H9 (cell line): ENCODE measurements at regions not wholly inside any gene's neighbourhood (a gene's known extent, or its start where the extent isn't known, plus 50 kb on each side); places are given as distances from the start of the nearest gene placed in this dataset.

Experiments used
- DNase-seq: peaks from one replicate; pipeline ENCODE4 v3.0.0-alpha.2; 2017
- H2AFZ ChIP-seq: one replicate; pipeline ENCODE4 v1.6.1; 2013; ENCODE audit warnings: mild to moderate bottlenecking, low read length, control low read depth, moderate library complexity
- H2AK5ac ChIP-seq: 2 replicates; pipeline ENCODE4 v1.6.1; 2013; ENCODE audit warnings: low read length, control low read depth, mixed read lengths; ENCODE audit not compliant: insufficient read length
- H2BK120ac ChIP-seq: one replicate; pipeline ENCODE4 v1.6.1; 2013; ENCODE audit warnings: low read depth, mild to moderate bottlenecking, low read length, control low read depth, inconsistent platforms; ENCODE audit not compliant: poor library complexity, severe bottlenecking
- H2BK12ac ChIP-seq: 2 replicates; pipeline ENCODE4 v1.6.1; 2013; ENCODE audit warnings: low read length, control low read depth, mixed read lengths, low read depth; ENCODE audit not compliant: insufficient read length
- H2BK15ac ChIP-seq: 2 replicates; pipeline ENCODE4 v1.6.1; 2013; ENCODE audit warnings: low read depth, low read length, control low read depth
- H2BK20ac ChIP-seq: one replicate; pipeline ENCODE4 v1.6.1; 2013; ENCODE audit warnings: low read depth, mild to moderate bottlenecking, low read length, control low read depth, inconsistent platforms; ENCODE audit not compliant: poor library complexity, severe bottlenecking
- H2BK5ac ChIP-seq: 2 replicates; pipeline ENCODE4 v1.6.1; 2013; ENCODE audit warnings: low read length, control low read depth, mixed read lengths; ENCODE audit not compliant: insufficient read length
- H3K14ac ChIP-seq: 2 replicates; pipeline ENCODE4 v1.6.1; 2013; ENCODE audit warnings: low read length, control low read depth; ENCODE audit not compliant: insufficient read depth
- H3K18ac ChIP-seq: 2 replicates; pipeline ENCODE4 v1.6.1; 2013; ENCODE audit warnings: low read depth, mild to moderate bottlenecking, mixed read lengths, low read length, control low read depth; ENCODE audit not compliant: insufficient read length
- H3K23ac ChIP-seq: 2 replicates; pipeline ENCODE4 v1.6.1; 2013; ENCODE audit warnings: low read length, control low read depth, mixed read lengths, low read depth; ENCODE audit not compliant: insufficient read length
- H3K23me2 ChIP-seq: 2 replicates; pipeline ENCODE4 v1.6.1; 2013; ENCODE audit warnings: low read depth, mild to moderate bottlenecking, mixed read lengths, low read length, control low read depth; ENCODE audit not compliant: insufficient read length, poor library complexity, severe bottlenecking
- H3K27ac ChIP-seq: 2 replicates; pipeline ENCODE4 v1.5.1; 2013; ENCODE audit warnings: low read length, control low read depth, mixed read lengths, low read depth; ENCODE audit not compliant: insufficient read length
- H3K27me3 ChIP-seq: 2 replicates; pipeline ENCODE4 v1.6.1; 2013; ENCODE audit warnings: low read length, control low read depth, inconsistent platforms; ENCODE audit not compliant: insufficient read depth
- H3K4ac ChIP-seq: 2 replicates; pipeline ENCODE4 v1.6.1; 2013; ENCODE audit warnings: low read depth, mild to moderate bottlenecking, control low read depth, inconsistent platforms, low read length, moderate library complexity
- H3K4me1 ChIP-seq: 2 replicates; pipeline ENCODE4 v1.6.1; 2013; ENCODE audit warnings: low read length, control low read depth, inconsistent platforms; ENCODE audit not compliant: insufficient read depth
- H3K4me2 ChIP-seq: 2 replicates; pipeline ENCODE4 v1.6.1; 2013; ENCODE audit warnings: low read length, control low read depth, mixed read lengths; ENCODE audit not compliant: insufficient read length, insufficient read depth
- H3K56ac ChIP-seq: 2 replicates; pipeline ENCODE4 v1.6.1; 2013; ENCODE audit warnings: low read depth, mild to moderate bottlenecking, mixed read lengths, low read length, control low read depth; ENCODE audit not compliant: insufficient read length
- H3K79me1 ChIP-seq: 2 replicates; pipeline ENCODE4 v1.6.1; 2013; ENCODE audit warnings: low read depth, mild to moderate bottlenecking, moderate library complexity, low read length, control low read depth, inconsistent platforms; ENCODE audit not compliant: insufficient read depth, poor library complexity, severe bottlenecking
- H3K79me2 ChIP-seq: 2 replicates; pipeline ENCODE4 v1.6.1; 2013; ENCODE audit warnings: low read length, control low read depth, inconsistent platforms; ENCODE audit not compliant: insufficient read depth
- H3K9ac ChIP-seq: 2 replicates; pipeline ENCODE4 v1.6.1; 2013; ENCODE audit warnings: low read length, control low read depth, mixed read lengths; ENCODE audit not compliant: insufficient read length; ENCODE audit errors: extremely low read depth
- H3K9me3 ChIP-seq: one replicate; pipeline ENCODE4 v1.6.1; 2013; ENCODE audit warnings: low read depth, low read length, inconsistent platforms; ENCODE audit not compliant: control insufficient read depth
- H3T11ph ChIP-seq: one replicate; pipeline ENCODE4 v1.6.1; 2013; ENCODE audit warnings: mild to moderate bottlenecking, low read length, control low read depth, inconsistent platforms
- H4K20me1 ChIP-seq: one replicate; pipeline ENCODE4 v1.6.1; 2013; ENCODE audit not compliant: control insufficient read depth, insufficient read length, insufficient read depth
- H4K5ac ChIP-seq: 2 replicates; pipeline ENCODE4 v1.6.1; 2013; ENCODE audit warnings: low read depth, mild to moderate bottlenecking, mixed read lengths, low read length, control low read depth; ENCODE audit not compliant: insufficient read length
- H4K8ac ChIP-seq: replicated peaks from 2 replicates; pipeline ENCODE4 v1.6.1; 2013; ENCODE audit warnings: low read length, control low read depth, mixed read lengths, low read depth; ENCODE audit not compliant: insufficient read length
- H4K91ac ChIP-seq: 2 replicates; pipeline ENCODE4 v1.6.1; 2013; ENCODE audit warnings: low read depth, mild to moderate bottlenecking, moderate library complexity, mixed read lengths, low read length, control low read depth; ENCODE audit not compliant: insufficient read length
- H3K27ac Mint-ChIP-seq, 3 experiments: 2 replicates in 2 of 3; 3 replicates in 1 of 3; pipeline ENCODE4 v1.8.0; 2020 to 2021; ENCODE audit warnings: mixed read lengths in 3 of 3, mild to moderate bottlenecking in 1 of 3, moderate library complexity in 1 of 3
- H3K27me3 Mint-ChIP-seq: 2 replicates; pipeline ENCODE4 v1.8.0; 2021; ENCODE audit warnings: low read depth, mild to moderate bottlenecking, moderate library complexity, mixed read lengths
- H3K36me3 Mint-ChIP-seq, 3 experiments: 2 replicates in 2 of 3; 3 replicates in 1 of 3; pipeline ENCODE4 v1.8.0; 2020 to 2021; ENCODE audit warnings: low read depth in 3 of 3, mixed read lengths in 3 of 3; ENCODE audit not compliant: insufficient read depth in 1 of 3
- H3K4me1 Mint-ChIP-seq, 2 experiments: 2 replicates each; pipeline ENCODE4 v1.8.0; 2020; ENCODE audit warnings: mixed read lengths in 2 of 2
- H3K4me3 Mint-ChIP-seq, 2 experiments: 2 replicates in 1 of 2; 3 replicates in 1 of 2; pipeline ENCODE4 v1.8.0; 2020 to 2021; ENCODE audit warnings: mild to moderate bottlenecking in 2 of 2, mixed read lengths in 2 of 2, moderate library complexity in 1 of 2
- H3K9me3 Mint-ChIP-seq, 2 experiments: 2 replicates in 1 of 2; 3 replicates in 1 of 2; pipeline ENCODE4 v1.8.0; 2020; ENCODE audit warnings: mild to moderate bottlenecking in 2 of 2, mixed read lengths in 2 of 2, moderate library complexity in 1 of 2
- CTCF ChIP-seq: fragments of 200-600 bp; sonication (generic); conservative IDR thresholded peaks from 3 replicates; pipeline ENCODE4 v1.8.0; 2021; ENCODE audit warnings: antibody characterized with exemption, mild to moderate bottlenecking
- WGBS: extraction: QIAGEN DNeasy Blood & Tissue Kit; methylation state at CpG from one replicate; pipeline ENCODE4 v1.1.7; 2013; ENCODE audit warnings: missing lambda C conversion rate, low lambda C conversion rate, mixed read lengths; ENCODE audit not compliant: insufficient read length; ENCODE audit errors: extremely low coverage; 5-methylcytosine and 5-hydroxymethylcytosine counted together

GRCh38 chr5:8611067-8611466 is 742.1 kb downstream of the MTRR start:
- no peak overlapping the region for H3K23ac ChIP-seq
- H3K14ac ChIP-seq = no peak overlapping the region
- no peaks in the 10 kb centered on the region for H3K9me3 ChIP-seq
- no peak overlapping the region for H2BK120ac ChIP-seq
- H2BK5ac ChIP-seq = no peak overlapping the region
- H3K4me2 ChIP-seq = no peak overlapping the region
- no peaks in the 10 kb centered on the region for H3K23me2 ChIP-seq
- no peak overlapping the region for H3K56ac ChIP-seq
- DNase-seq = no peak
- no peak overlapping the region for H4K5ac ChIP-seq
- H4K91ac ChIP-seq = no peak overlapping the region
- H3K79me1 ChIP-seq = no peaks in the 10 kb centered on the region
- H3K18ac ChIP-seq = no peak overlapping the region
- Mint-ChIP-seq H3K9me3 (no peaks in the 10 kb centered on the region; a peak in 1 of 5 replicates), H3K27ac (no peak overlapping the region), H3K36me3 (no peaks in the 10 kb centered on the region), H3K27me3 (no peaks in the 10 kb centered on the region), H3K4me3 (no peak overlapping the region), H3K4me1 (peaks cover 6 to 9% of the 10 kb centered on the region in 2 experiments; a peak in 3 of 4 replicates)
- TF ChIP-seq CTCF = no peak
- H2BK15ac ChIP-seq = no peak overlapping the region
- WGBS = no CpG with 5 or more reads among the region's 3 CpGs
- H3K79me2 ChIP-seq = no peaks in the 10 kb centered on the region
- H3K4ac ChIP-seq = no peak overlapping the region
- H2AFZ ChIP-seq = no peak overlapping the region
- no peaks in the 10 kb centered on the region for H3K4me1 ChIP-seq
- no peak overlapping the region for H3K27ac ChIP-seq
- no peak overlapping the region for H2AK5ac ChIP-seq
- no peak overlapping the region for H3K9ac ChIP-seq
- H3K27me3 ChIP-seq = no peaks in the 10 kb centered on the region
- no peak overlapping the region for H2BK12ac ChIP-seq
- H4K8ac ChIP-seq = no peak overlapping the region
- H4K20me1 ChIP-seq = no peaks in the 10 kb centered on the region
- no peak overlapping the region for H3T11ph ChIP-seq
- no peak overlapping the region for H2BK20ac ChIP-seq
